Spleen (tissue), 7 donors: ENCODE measurements at regions not wholly inside any gene's neighbourhood (a gene's known extent, or its start where the extent isn't known, plus 50 kb on each side); places are given as distances from the start of the nearest gene placed in this dataset.

Source experiments
- POLR2A ChIP-seq, 3 donors: fragments of 450-650 bp; IDR thresholded peaks; one replicate each; pipeline ENCODE4 v1.5.1; 2017; ENCODE audit warnings: antibody characterized with exemption in 3 of 3, mild to moderate bottlenecking in 1 of 3
- POLR2AphosphoS5 ChIP-seq, 3 donors: sonication (generic); formaldehyde crosslinking; IDR thresholded peaks; one replicate each; pipeline ENCODE4 v1.5.1; 2017; ENCODE audit warnings: antibody characterized with exemption in 3 of 3
- TF ChIP-seq, protein P1 (sequence below), 11 experiments: fragments of 200-600 bp in 7 of 11; fragments of 450-650 bp in 4 of 11; sonication (generic) in 4 of 11; IDR thresholded peaks in 8 of 11; conservative IDR thresholded peaks in 3 of 11; 1 replicate in 7 of 11; 2 replicates in 4 of 11; pipeline versions ENCODE4 v1.4.0 to v1.8.0; 2016 to 2021; ENCODE audit warnings: antibody characterized with exemption in 11 of 11, inconsistent platforms in 4 of 11, mild to moderate bottlenecking in 1 of 11
- donor health status: DM: no; HTN: no; CAD: no; lungs with moderate emphysema.
- donor health status: DM: no; HTN: no; CAD: no.
- donor health status: DM: no; HTN: no; CAD: no.

DNA sequence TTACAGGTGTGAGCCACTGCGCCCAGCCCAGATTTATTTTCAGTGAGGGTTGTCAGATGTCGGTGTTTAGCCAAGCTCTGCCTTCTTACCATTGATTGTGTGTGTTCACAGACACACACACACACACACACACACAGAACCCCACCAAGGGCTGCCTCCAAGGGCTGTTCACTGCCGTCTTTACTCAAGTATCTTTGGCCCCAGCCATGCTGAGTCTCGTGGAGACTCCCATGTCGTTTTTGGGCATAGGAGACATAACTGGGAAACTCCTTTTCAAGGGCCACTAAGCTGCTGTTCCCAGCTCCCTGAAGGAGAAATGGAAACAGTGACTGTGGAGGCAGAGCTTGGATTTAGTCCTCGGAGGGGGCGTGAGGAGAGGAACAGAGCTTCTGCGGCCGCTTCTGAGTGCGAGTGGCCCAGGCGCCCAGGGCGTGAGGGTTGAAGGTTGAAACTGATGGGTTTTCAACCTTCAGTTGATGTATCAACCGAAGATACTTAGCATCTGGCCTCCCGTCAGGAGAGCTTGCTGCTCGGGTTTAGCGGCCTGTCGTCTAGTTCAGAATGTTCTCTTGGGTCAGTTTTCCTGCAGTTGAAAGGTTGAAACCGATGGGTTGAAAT lies 243.6 kb downstream of the TTLL2 start:
- TF ChIP-seq, protein P1, sequence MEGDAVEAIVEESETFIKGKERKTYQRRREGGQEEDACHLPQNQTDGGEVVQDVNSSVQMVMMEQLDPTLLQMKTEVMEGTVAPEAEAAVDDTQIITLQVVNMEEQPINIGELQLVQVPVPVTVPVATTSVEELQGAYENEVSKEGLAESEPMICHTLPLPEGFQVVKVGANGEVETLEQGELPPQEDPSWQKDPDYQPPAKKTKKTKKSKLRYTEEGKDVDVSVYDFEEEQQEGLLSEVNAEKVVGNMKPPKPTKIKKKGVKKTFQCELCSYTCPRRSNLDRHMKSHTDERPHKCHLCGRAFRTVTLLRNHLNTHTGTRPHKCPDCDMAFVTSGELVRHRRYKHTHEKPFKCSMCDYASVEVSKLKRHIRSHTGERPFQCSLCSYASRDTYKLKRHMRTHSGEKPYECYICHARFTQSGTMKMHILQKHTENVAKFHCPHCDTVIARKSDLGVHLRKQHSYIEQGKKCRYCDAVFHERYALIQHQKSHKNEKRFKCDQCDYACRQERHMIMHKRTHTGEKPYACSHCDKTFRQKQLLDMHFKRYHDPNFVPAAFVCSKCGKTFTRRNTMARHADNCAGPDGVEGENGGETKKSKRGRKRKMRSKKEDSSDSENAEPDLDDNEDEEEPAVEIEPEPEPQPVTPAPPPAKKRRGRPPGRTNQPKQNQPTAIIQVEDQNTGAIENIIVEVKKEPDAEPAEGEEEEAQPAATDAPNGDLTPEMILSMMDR (IDR thresholded peaks at IDR 0.05 in 8 of 11, conservative IDR thresholded peaks at IDR 0.05 in 3 of 11) = no peak
- no peak for TF ChIP-seq POLR2AphosphoS5 (IDR thresholded peaks at IDR 0.05)
- no peak for TF ChIP-seq POLR2A (IDR thresholded peaks at IDR 0.05)
